Effector memory CD4-positive, alpha-beta T cell (primary cell): ENCODE measurements at regions not wholly inside any gene's neighbourhood (a gene's known extent, or its start where the extent isn't known, plus 50 kb on each side); places are given as distances from the start of the nearest gene placed in this dataset.

Experiments
- DNase-seq, 3 donors: peaks; one replicate each; pipeline ENCODE4 v3.0.0-alpha.2; 2020
- H3K27ac ChIP-seq: 2 replicates; pipeline ENCODE4 v1.7.0; 2013; ENCODE audit warnings: mild to moderate bottlenecking, low read length, moderate library complexity; ENCODE audit not compliant: insufficient read depth, poor library complexity, severe bottlenecking
- H3K27me3 ChIP-seq: replicated peaks from 2 replicates; pipeline ENCODE4 v1.7.0; 2013; ENCODE audit warnings: mild to moderate bottlenecking, low read length; ENCODE audit not compliant: insufficient read depth, control insufficient read depth, poor library complexity, severe bottlenecking
- H3K36me3 ChIP-seq: 2 replicates; pipeline ENCODE4 v1.7.0; 2013; ENCODE audit warnings: mild to moderate bottlenecking, low read length, moderate library complexity; ENCODE audit not compliant: control insufficient read depth, insufficient read depth
- H3K4me1 ChIP-seq: 2 replicates; pipeline ENCODE4 v1.7.0; 2013; ENCODE audit warnings: low read length, mild to moderate bottlenecking; ENCODE audit not compliant: control insufficient read depth, insufficient read depth, poor library complexity, severe bottlenecking
- H3K4me3 ChIP-seq: 2 replicates; pipeline ENCODE4 v1.7.0; 2013; ENCODE audit warnings: low read length, low read depth, mild to moderate bottlenecking; ENCODE audit not compliant: insufficient read depth, poor library complexity, severe bottlenecking
- H3K9me3 ChIP-seq: 2 replicates; pipeline ENCODE4 v1.7.0; 2013; ENCODE audit warnings: mild to moderate bottlenecking, low read length, moderate library complexity; ENCODE audit not compliant: control insufficient read depth

DNA sequence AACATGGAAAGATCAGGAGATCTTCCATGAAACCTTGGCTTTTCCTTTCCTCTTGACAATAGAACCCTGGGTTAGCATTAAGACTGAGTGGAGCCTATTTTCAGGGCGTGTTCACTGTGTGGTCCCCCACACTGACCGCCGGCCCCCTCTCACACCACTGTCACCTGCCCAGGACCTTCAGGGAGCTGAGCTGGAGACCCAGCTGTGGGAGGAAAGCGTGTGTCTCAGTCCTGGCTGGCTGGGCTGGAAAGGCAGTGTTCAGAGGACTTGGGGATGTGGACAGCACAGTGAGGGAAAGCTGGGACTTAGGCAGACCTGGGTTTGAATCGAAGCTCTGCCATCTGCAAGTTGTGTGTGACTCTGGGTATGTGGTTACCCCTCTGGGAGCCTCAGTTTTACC is 268.1 kb downstream of the NSG2 start:
- Histone ChIP-seq H3K4me3 (no peak overlapping the region), H3K27me3 (peaks cover 14% of the 10 kb centered on the region), H3K36me3 (no peaks in the 10 kb centered on the region), H3K27ac (no peak overlapping the region), H3K4me1 (peaks cover 5% of the 10 kb centered on the region), H3K9me3 (no peaks in the 10 kb centered on the region)
- no peak for DNase-seq

GRCh38 chr5:174314261-174314660 is 268.8 kb downstream of the NSG2 start:
- no peaks in the 10 kb centered on the region for H3K9me3 ChIP-seq
- peaks cover 5% of the 10 kb centered on the region for H3K4me1 ChIP-seq
- no peak overlapping the region for H3K4me3 ChIP-seq
- no peak overlapping the region for H3K27ac ChIP-seq
- peaks cover 14% of the 10 kb centered on the region for H3K27me3 ChIP-seq
- no peaks in the 10 kb centered on the region for H3K36me3 ChIP-seq
- DNase-seq: no peak

DNA sequence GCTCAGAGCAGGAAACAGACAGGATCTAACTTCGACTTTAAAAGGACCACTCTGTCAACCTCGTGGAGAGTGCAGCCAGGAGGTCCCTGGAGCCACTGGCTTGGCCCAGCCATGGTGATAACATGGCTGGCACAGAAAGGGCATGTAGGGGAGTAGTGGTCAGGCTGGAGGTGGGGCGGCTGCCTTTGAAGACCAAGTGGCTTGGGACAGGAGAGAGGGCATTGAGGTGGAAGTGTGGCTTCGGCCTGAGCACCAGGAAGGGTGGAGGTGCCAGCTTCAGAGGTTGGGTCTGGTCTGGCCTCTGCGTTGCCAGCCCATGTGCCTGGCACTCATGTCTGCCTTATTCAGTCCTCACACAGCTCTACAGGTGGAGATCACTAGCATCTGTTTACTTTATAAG is 270.0 kb downstream of the NSG2 start:
- Histone ChIP-seq H3K4me1 (peaks cover 5% of the 10 kb centered on the region), H3K9me3 (no peaks in the 10 kb centered on the region), H3K27me3 (peaks cover 14% of the 10 kb centered on the region), H3K27ac (no peak overlapping the region), H3K4me3 (no peak overlapping the region), H3K36me3 (no peaks in the 10 kb centered on the region)
- no peak for DNase-seq

DNA sequence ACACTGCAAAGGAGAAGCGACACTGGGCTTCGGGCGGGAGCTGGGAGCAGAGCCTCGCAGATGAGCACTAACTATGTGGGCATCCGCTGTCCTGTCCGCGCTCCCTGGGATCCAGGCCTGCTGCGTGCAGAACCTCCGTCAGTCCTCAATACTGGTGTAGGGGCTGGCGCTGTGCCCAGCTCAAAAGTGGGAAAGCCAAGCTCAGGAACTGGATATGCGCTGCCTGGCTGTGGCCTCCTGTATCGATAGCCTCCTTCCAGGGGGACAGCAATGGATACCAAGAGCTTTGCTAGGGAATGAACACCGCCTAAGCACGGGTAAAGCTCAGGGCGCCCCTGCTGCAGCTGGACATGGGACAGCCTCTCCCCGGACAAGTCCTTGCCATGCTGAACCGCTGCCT is 270.4 kb downstream of the NSG2 start:
- no peak for DNase-seq
- no peaks in the 10 kb centered on the region for H3K36me3 ChIP-seq
- H3K9me3 ChIP-seq: no peaks in the 10 kb centered on the region
- H3K27ac ChIP-seq: no peak overlapping the region
- peaks cover 5% of the 10 kb centered on the region for H3K4me1 ChIP-seq
- H3K4me3 ChIP-seq: no peak overlapping the region
- peaks cover 14% of the 10 kb centered on the region for H3K27me3 ChIP-seq

GRCh38 chr5:174316326-174316725 is 270.8 kb downstream of the NSG2 start:
- peaks cover 5% of the 10 kb centered on the region for H3K4me1 ChIP-seq
- no peak for DNase-seq

DNA sequence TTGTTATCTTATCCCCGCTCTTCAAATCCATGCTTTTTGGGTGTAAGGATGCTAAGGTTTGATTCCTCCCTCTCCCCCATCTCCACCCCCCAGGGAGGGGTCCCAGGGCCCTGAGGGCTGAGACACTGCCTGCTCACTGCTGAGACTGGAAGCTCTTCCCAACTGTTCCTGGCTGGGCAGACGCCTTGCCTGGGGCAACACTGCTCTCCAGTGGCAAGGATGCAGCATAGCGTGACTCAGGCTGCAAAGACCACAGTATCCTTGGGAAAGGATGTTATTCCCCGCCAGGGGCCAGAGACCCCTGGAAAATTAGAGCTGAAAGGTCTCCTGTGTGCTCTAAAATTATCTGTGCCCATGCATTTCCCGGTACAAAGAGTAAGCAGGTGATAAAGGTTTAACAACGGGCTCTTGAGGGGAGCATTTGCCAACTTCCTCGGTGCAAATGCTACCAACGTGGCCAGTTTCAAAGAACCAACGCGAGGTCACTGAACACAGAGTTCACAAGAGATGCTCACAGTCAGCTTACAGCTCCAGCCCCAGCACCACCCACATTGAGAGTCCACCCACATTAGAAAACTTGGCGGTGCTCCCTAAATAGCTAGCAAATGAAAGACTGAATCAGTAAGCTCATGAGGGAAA is 271.9 kb downstream of the NSG2 start:
- no peak overlapping the region for H3K4me3 ChIP-seq
- no peak overlapping the region for H3K27ac ChIP-seq
- DNase-seq: no peak
- peaks cover 4% of the 10 kb centered on the region for H3K27me3 ChIP-seq
- H3K4me1 ChIP-seq: no peaks in the 10 kb centered on the region
- H3K36me3 ChIP-seq: no peaks in the 10 kb centered on the region
- no peaks in the 10 kb centered on the region for H3K9me3 ChIP-seq

More at GRCh38 chr5:174316326-174316725, 270.8 kb downstream of the NSG2 start:
- H3K9me3 ChIP-seq: no peaks in the 10 kb centered on the region
- H3K27me3 ChIP-seq: peaks cover 13% of the 10 kb centered on the region
- no peak overlapping the region for H3K4me3 ChIP-seq
- no peak overlapping the region for H3K27ac ChIP-seq
- H3K36me3 ChIP-seq: no peaks in the 10 kb centered on the region

- Histone ChIP-seq H3K27ac (no peak overlapping the region), H3K4me3 (no peak overlapping the region), H3K9me3 (no peaks in the 10 kb centered on the region), H3K4me1 (no peaks in the 10 kb centered on the region), H3K36me3 (no peaks in the 10 kb centered on the region), H3K27me3 (no peaks in the 10 kb centered on the region)
- no peak for DNase-seq
Observed at GRCh38 chr5:174318578-174318977, 273.1 kb downstream of the NSG2 start.

GRCh38 chr5:174319551-174319950 is 274.0 kb downstream of the NSG2 start:
- H3K36me3 ChIP-seq: no peaks in the 10 kb centered on the region
- no peak overlapping the region for H3K4me3 ChIP-seq
- H3K27me3 ChIP-seq: no peaks in the 10 kb centered on the region
- no peak for DNase-seq
- H3K4me1 ChIP-seq: no peaks in the 10 kb centered on the region
- H3K27ac ChIP-seq: no peak overlapping the region
- no peaks in the 10 kb centered on the region for H3K9me3 ChIP-seq

DNA sequence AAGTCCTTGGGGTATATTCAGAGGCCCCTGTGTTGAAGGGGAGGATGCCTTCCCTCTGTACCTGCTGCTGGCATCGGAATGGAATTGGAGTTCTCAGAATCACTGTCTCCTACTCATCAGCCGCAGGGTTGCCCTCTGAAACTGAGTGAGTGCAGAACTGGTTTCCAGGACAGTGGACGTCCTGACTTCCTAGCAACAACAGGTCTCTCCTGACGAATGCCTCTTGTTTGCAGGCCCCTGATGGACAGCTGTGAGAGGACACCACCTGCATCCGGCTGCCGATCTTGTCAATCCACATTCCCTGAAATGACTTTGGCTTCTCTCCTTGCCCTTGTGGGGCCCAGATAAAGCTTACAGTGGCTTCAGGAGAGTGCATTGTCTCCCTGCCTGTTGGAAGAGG is 274.5 kb downstream of the NSG2 start:
- Histone ChIP-seq H3K27ac (no peak overlapping the region), H3K4me1 (no peaks in the 10 kb centered on the region), H3K27me3 (no peaks in the 10 kb centered on the region), H3K9me3 (no peaks in the 10 kb centered on the region), H3K4me3 (no peak overlapping the region), H3K36me3 (no peaks in the 10 kb centered on the region)
- no peak for DNase-seq

DNA sequence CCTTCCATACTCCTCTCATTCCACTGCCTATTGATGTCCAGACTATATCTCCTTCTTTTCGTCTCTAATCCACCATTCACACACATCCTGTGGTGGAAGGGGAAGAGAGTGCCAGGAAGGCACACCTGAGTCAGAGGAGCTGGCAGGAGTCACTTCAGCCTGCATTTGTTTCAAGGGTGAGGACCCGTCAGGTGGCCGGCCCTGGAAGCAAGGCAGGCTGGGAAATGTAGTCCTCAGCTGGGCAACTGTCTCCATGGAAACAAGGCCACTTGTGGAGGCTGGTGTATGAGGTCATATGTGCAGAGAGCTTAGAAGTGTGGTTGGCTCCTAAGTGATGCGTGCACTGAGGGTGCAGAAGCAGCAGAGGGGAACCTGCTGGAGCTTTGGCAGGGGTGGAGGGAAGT is 278.4 kb downstream of the NSG2 start:
- H3K27ac ChIP-seq: no peak overlapping the region
- no peaks in the 10 kb centered on the region for H3K4me1 ChIP-seq
- no peaks in the 10 kb centered on the region for H3K36me3 ChIP-seq
- H3K4me3 ChIP-seq: no peak overlapping the region
- H3K9me3 ChIP-seq: no peaks in the 10 kb centered on the region
- no peaks in the 10 kb centered on the region for H3K27me3 ChIP-seq
- DNase-seq: no peak
